Activated CD4-positive, alpha-beta T cell treated with anti-CD3 and anti-CD28 coated beads, Interleukin-2, Interleukin-4, amounts not matched to agents 100 ng/mL and 50 ng/mL, durations not matched to agents 16 hours and 8 hours (primary cell): ENCODE measurements at regions not wholly inside any gene's neighbourhood (a gene's known extent, or its start where the extent isn't known, plus 50 kb on each side); places are given as distances from the start of the nearest gene placed in this dataset.

ENCODE experiments used
- DNase-seq: peaks from one replicate; pipeline ENCODE4 v3.0.0-alpha.2; 2020; ENCODE audit warnings: low spot score

DNA sequence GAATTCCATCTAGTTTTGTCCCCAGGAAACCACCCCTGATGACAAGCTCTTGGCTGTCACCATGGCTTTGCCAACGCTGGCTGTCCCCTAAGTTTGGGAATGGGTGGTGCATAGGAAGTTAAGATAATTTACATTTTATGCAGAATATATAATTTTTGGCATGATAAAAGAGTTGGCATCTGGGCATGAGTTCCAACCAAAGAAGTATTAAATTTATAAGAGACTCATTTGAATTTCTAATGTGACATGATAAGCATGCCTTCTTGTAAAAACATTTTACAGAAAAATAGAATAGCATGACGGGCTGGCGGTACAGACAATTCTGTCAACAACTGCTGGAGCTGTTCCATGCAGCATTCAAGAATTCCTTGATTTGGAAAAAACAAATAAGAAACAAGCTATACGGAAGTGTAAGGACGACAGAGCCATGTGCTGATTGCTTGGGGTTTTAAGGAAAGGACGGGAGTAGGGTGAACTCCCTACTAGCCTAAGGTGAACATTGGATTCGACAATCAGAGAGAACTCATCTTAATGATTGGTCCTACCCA is 106.8 kb upstream of the C1orf21 start:
- no peak for DNase-seq

DNA sequence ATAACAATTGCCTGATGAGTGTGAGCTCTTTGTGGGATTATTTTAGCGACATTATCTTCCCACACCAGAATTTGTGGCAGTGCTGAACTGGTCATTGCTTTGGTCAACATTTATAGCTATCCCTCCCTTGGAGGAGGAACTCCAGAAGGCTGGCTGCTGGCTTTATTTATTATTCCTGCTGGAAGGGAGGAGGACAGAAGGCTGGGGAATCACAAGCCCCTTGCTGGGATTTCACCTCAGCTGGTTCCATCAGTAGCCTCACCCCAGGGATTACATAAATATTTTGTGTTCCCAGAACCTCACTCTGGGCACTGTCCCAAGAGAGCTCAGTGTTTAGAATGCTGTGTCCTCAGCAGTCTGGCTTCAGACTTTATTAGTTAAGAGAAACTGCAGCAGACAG is 102.8 kb upstream of the C1orf21 start:
- no peak for DNase-seq

DNA sequence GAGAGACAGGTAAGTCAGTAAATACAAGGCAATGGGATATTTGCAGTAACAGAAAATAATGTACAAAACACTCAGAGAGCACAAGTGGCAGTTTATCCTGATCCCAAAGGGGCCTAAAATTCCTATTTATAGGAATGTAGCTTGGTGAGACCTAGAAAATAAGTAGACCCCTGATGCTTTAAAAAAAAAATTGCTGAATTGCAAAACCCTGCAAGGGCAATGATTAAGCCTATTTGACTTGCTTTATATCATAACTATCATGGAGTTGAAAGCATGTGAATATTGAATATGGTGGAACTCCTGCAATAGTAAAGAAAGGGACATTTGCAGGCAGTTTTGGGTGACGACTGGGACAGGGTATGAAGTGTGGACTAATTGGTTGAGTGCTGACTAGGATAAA is 101.9 kb upstream of the C1orf21 start:
- DNase-seq, result no peak

DNA sequence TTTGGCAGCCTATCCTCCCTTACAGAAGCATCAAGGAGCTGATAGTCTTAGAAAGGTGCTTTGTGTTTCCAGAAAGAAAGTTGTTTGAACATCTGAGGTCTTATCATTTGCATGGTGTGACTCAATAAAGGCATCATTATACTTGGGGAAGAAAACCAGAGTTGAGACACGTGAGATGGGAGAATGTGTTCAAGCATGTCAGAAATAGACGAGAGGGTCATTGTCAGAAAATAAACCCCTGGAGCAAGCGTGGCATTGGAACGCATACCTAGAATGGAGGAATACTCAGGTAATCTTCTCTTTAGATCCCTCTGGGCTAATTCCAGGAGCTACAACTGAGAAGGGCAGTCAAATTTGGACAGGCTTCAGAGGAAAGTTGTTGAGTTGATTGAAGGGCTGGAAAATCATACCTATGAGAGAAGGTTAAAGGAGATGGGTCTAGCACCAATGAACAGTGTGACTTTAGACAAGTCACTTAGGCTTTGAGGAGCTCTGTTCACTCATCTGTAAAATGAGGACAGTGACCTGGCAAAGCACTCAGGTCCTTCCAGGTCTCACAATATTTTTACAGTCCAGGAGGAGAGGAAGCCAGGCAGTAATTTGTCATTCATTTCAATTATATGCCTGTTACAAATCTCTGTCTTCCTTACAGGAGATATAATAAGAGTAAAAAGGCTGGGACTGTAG is 101.3 kb upstream of the C1orf21 start:
- no peak for DNase-seq

DNA sequence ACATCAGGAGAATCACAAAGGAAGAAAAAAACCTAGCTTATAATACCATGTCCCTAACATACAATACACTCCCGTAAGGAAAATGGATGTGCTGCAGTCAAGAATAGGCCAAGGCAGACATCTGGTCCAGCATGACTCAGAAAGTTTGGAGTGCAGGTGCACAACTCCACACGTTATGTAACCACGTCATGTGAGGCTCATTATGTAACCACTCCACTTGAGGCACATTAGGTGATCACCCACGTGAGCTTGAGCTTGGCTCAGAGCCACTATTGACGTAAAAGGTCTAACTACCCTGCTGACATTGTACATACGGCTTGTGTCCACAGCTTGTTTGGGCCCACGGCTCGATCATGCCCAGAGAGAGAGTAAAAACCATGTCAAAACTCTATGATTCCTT is 99.8 kb upstream of the C1orf21 start:
- DNase-seq, result no peak

DNA sequence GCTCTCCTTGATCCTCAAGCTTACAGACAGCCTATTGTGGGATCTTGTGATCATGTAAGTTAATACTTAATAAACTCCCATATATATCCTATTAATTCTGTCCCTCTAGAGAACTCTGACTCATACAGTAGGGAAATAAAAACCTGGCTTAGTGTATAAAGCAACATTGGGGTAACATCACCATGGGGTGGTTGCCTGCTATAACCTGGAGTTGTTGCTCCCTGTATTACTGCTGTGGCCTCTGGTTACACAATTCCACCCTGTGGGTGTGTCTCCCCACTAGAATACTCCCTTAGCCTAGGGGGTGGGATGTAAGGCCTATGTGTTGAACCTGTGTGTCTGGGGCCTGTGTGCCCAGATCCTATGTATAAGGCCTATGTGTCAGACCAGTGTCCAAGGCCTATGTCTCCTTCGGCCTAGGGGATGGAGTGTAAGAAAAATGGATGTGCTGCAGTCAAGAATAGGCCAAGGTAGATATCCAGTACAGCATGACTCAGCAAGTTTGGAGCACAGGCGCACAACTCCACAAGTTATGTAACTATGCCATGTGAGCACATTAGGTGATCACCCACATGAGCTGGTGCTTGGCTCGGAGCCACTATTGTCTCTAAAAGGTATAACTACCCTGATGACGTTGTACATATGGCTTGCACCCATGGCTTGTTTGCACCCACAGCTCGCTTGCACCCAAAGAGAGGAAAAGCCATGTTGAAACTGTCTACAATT is 96.8 kb upstream of the C1orf21 start:
- no peak for DNase-seq

DNA sequence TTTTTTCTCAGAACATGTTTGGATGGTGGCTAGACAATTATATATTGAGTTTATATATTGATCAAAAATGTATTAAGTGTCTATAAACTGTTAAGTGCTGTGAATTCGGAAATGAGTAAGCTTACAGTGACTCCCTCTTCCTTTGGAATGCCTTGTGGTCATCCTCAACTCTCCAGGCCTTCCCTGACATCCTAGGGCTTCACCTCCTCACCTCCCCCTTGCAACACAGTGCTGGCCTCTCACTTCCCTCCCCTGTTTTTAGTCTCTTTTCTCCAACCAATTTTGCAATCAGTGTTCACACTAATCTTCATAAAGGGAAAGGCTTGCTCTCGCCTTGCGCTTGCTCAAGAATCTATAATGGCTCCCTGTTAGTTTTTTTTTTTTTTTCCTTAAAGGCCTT is 95.1 kb upstream of the C1orf21 start:
- no peak for DNase-seq

DNA sequence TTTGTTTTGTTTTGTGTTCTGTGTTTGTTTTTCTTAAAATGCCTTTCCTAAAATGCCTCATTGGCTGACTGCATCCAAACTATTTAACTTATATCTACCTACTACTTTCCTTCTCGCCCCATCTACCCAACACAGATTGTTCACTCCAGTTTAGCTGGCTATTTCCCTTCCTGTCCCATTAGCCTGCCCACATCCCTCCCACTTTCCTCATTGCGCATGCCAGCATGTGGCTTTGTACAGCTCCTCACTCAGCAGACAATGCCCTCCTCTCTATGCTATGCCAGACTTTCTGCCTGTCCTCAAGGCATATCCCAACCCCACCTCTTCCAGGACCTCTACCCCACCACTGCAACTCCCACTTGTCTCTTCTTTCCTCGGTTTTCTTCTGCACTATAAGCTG is 94.7 kb upstream of the C1orf21 start:
- DNase-seq, result no peak

DNA sequence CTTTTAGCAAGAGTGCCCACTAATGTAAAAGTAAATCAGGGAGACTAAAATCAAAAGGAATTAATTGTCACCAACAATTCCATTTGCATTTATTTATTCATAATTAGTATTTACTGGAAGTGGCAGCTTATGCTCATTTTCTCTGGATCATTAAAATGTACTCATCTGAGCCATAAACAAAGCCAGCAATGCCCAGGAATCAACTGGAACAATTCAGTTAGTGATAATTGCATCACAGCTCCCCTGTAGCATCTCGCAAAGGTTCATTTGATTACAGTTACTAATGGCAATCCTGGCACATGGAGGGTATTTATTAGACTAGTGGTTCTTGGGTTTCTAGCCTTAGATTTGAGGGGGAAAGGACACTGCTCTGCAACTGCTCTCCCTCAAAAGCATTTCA is 92.7 kb upstream of the C1orf21 start:
- DNase-seq, result no peak

DNA sequence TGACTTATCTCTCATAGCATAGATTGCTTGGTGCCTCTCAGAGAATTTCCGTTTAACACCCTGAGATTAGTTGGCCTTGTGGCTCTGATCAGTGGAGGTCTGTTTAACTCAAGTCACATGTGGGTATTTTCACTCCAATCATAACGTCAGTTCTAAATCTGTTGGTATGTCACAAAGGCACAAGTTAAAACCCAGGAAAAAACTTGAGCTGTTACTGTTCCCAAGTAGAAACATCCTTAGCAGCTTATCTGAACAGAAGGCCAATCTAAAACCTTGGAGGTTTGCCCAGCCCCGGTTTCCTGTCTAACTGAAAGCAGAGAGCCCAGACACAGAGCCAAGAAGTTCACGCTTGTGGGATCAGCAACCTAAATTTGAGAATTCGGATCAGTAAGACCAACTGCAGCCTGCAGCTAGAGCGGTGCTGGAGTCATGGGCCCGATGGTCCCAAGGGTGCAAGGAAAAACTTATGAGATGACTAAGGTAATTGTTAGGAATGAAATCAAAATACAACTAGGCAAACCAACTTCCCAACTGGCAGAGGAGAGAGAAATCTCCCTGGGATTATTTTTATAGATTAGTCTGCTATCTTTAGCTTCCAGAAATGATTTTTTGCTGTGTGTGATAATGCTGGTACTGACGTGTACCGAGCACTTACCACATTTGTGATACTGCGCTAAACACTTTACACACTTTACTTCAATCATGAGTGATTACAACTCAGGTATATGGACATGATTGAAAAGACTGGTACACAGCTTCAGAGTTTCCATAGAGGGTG is 90.2 kb upstream of the C1orf21 start:
- no peak for DNase-seq

DNA sequence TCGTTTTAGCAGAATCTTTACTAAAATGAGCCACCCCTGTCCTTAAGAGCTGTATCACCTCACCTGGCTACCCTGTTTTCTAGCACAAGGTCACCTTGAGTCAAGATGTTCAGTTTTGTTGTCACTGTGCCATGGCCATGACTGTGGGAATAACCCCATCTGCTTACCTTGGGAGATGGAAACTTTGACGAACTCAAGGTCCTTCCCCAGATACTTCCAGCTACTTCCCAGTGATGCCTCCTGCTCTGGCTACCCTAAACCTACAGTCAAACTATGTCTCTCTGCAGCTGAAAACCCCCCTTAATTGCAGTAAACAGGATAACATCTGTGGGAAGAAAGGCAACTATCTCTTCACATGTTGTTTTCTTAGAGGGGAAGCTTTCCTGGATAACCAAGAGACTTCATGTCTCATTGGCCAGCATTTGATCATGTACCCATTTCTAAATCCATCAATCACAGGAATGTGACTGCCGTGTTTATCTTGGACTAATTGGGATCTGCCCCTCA is 89.5 kb upstream of the C1orf21 start:
- no peak for DNase-seq

DNA sequence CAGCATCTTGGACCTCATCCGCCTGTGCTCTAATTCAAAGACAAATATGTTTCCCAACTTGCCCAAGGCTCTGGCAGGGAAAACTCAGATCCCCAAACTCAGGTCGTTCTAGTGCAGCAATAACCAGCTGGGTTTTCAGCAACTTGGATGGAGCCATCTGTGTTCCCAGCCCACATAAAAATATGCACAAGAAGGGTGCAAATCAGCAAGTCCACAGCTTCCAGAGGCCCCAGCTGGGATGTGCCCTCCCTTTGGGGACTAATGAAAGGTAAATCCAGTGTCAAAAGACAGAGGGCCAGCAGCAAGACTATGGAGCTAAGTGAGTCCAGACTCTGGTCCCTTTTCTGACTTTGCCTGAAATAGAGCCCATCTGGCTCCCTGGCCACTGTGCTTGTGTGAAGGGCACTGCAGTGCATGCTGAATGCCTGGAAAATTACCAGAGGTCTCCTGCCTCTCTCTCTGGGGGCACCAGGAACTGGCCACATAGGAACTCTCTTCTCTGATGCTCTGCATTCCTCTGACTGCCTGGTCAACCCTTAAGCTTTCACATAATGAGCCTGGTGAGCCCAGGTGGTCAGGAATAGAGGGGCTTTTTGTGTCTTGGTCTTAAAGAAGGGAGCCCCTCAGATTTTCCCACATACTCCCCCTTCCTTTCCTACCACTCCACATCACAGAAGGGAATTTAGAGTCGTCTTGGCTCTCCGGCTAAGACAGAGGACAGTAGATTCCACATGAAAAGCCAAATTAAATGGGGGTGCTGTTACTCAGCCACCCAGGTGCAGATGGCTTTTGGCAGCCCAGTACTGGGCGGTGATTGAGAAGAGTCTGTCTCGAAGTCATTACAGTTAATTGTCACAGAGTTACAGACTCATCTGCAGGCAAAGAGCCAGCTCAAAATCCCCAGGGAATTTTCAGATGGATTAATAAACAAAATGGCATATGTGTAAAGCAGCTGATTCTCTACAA is 88.1 kb upstream of the C1orf21 start:
- no peak for DNase-seq

DNA sequence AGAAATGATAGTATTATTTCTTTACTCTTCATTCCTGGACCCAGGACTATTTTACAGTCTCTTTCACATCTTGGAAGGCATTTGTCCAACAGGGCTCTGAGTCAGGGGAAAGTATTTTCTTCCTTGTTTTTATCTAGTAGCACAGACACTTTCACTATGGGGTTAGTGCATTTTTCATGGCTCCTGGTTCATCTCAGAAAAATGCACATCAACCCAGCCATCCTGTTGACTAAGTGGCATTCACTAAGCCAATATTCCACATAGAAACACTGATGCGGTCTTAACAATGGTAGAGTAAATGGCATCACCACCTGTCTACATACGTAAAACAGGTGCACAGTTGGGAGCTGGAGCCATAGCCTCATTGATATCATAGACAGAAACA is 87.4 kb upstream of the C1orf21 start:
- DNase-seq, result no peak

DNA sequence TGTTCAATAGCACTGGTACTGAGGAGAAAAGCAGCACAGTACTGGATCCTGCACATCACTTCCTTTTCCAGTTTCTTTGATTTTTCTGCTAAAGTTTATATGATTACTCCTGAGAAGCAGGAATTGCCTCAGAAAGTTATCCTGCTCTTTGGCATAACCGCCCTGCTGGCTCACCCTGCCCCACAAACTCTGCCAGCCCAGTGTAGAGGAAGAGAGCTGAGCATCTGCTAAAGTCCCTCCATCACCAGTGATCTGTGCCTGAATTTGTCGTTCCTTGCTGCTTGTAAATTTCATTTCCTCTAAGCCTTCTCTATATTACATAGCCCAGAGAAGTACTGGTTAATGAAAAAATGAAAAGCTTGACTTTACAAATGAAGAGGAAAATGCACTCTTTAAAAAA is 87.0 kb upstream of the C1orf21 start:
- DNase-seq, result no peak

DNA sequence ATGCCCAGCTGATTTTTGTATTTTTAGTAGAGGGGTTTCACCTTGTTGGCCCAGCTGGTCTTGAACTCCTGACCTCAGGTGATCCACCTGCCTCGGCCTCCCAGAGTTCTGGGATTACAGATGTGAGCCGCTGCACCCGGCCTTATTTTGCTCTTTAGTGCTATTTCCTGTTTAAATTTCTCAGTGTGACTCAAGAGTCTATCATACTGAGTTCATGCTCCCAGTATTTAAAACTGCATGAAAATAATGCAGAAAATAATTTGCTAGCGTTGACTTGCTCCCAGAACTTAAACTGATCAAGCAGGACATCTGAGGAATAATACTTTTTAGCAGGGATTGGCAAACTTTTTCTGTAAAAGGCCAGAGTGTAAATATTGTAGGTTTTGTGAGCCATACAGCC is 86.4 kb upstream of the C1orf21 start:
- no peak for DNase-seq

DNA sequence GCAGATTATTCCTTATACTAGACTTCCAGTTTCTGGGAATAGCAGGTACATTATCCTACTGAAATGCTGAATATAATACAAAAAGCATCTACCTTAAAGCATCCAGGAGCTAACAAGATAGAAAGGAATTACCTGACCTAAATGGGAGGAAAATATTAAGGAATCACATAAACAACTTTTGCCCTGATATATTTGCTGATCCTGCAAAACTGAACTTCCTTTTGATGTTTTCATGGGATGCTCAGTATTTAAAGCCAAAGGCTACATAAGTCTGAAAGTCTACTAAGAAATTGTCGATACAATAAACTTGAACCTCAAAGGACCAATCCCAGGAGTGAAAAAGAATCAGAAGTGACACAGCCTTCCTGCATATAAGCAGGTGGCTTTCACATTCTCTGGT is 85.6 kb upstream of the C1orf21 start:
- no peak for DNase-seq

DNA sequence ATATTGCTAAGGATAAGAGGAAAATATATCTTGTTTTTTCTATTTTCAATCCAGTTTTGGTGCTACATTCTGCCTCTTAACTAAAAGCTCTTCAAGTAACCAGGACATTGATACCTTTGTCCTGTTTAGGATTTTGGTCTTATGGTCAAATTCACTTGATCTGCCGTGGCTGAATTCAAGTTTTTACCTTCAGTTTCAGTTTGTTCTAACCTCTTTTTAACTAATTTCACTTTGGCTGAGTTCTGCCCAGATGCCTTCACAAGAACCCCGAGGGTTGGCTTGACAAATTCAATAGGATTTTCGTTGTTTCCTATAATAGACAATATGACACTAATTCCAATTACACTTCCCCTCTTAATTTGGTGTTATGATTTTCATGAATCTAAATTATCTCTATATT is 84.5 kb upstream of the C1orf21 start:
- DNase-seq, result no peak

DNA sequence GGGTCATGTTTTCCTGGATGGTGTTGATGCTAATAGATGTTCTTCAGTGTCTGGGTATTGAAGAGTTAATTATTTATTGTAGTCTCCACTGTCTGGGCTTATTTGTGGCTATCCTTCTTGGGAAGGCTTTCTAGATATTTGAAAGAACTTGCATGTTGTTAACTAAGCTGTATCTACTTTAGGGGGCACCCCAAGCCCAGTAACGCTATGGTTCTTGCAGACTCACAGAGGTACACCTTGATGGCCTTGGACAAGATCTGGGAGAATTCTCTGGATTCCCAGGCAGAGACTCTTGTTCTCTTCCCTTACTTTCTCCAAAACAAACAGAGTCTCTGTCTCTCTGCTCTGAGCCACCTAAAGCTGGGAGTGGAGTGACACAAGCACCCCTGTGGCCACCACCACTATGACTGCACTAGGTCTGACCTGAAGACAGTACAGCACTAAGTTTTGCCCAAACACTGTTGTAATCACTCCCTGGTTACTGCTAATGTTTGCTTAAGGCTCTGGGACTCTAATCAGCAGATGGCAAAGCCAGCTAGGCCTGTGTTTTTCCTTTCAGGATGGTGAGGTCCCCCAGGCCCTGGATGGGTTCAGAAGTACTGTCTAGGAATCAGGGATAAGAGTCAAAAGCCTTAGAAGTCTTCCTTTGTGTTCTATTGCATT is 76.5 kb upstream of the C1orf21 start:
- DNase-seq, result no peak

DNA sequence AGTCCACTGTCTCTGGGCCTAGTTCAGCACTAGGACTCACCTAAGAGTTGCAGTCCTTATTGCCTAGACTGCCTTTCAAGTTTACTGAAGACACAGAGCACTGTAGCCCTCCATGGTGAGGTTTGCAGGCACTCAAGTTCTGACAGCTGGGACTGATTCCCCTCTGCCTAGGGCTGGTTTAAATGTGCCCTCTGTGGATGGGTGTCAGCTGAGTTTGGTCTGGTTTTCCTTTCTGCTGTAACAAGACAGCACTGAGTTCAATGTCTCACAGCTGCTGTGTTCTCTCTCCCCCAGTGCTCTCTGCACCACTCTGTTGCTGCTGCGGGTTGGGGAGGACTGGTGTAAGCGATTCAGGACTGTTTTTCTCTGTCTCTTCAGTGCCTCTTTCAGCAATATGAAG is 75.2 kb upstream of the C1orf21 start:
- no peak for DNase-seq

DNA sequence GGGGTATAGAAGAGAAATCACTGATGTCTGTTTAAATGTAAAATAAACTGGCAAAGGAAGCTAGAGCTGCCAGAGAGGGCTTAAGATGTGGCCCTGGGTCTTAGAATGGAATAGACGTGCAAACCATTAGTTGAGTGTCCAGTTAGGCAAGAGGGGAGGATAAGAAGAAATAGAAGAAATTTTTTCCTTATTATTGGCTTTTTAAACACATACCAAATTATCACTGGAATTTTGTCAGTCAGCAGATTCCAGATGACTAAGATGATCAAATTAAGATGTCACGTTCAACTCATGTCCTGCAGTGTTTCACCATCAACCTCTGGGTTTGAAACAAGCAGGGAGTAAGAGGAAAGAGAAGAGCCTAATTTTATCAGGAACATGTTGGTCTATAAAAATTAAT is 71.6 kb upstream of the C1orf21 start:
- DNase-seq, result no peak

DNA sequence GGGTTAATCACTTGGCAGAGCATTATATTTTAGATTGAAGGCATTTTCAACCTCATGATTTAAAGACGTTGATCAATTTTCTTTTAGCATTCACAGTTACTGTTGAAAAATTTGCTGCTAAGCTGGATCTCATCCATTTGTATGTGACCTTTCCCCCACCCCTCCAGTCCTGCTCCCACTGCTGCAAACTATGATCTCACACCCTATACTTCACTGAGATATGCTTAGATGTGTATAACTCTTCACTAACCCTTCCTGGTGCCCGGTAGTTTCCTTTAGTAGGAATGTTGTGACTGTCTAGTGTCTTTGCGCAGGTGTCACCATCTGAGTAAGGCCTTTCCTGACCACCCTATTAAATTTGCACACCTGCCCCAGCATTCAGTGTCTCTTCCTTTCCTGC is 67.0 kb upstream of the C1orf21 start:
- no peak for DNase-seq
